Stimulated activated CD8-positive, alpha-beta memory T cell treated with anti-CD3 and anti-CD28 coated beads, Interleukin-4, amount 100 ng/mL, for 24 hours (primary cell): ENCODE measurements at regions not wholly inside any gene's neighbourhood (a gene's known extent, or its start where the extent isn't known, plus 50 kb on each side); places are given as distances from the start of the nearest gene placed in this dataset.

Experiments
- DNase-seq: peaks from one replicate; pipeline ENCODE4 v3.0.0-alpha.2; 2020; ENCODE audit warnings: low read depth

DNA sequence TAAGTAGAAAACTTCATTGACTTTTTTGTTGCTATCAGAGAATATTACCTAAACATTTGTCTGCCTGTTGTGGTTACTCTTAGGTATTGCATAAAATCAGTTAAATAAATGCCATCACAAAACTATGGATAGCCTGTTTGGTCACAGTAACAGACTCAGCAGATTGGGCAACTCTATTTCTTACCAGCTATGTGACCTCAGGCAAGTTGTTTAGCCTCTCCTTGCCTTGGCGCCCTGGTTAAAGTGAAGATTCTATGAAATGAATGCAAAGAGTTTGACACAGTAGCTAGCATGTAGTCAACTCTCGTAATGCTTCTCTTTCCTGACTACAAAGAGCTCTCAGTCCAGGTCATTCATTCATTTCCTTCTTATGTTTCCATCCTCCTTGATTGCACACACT is 82.5 kb upstream of the ID4 start:
- DNase-seq: no peak

DNA sequence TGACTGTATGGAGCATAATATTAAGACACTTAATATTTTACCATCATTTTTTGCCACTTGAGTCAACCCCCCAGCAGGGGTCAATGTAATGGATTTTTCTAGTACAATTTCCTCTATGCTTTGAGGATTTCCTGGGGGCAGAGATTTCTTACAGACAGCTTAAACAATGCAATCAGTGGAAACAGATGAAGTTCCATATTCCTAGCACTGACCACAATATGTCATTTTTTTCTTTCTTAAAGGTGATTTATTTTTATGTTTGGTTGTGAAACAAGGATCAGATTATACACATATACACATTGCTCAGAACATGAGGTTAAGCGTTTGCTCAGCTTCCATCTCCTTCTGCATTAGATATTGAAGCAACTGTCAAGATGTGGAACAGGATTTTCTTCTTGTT is 82.0 kb upstream of the ID4 start:
- DNase-seq: no peak

DNA sequence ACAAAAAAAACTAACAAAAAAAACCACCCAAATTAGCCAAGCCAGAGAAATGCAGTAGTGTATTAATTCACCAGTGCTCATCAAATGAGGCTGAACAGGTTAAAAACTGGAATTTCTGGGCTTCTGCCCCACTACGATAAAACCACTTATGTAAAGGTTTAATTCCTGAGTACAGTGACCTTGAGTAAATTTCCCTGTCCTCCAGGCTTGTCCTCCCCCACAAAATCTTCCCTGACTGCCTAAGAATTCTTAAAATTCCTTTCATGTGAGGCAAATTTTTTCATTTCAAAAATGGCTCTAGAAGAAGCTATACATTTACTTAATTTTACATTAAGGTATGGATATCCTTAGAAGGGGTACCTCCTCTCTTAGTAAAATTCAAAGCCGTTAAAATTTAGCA is 80.1 kb upstream of the ID4 start:
- DNase-seq: no peak

DNA sequence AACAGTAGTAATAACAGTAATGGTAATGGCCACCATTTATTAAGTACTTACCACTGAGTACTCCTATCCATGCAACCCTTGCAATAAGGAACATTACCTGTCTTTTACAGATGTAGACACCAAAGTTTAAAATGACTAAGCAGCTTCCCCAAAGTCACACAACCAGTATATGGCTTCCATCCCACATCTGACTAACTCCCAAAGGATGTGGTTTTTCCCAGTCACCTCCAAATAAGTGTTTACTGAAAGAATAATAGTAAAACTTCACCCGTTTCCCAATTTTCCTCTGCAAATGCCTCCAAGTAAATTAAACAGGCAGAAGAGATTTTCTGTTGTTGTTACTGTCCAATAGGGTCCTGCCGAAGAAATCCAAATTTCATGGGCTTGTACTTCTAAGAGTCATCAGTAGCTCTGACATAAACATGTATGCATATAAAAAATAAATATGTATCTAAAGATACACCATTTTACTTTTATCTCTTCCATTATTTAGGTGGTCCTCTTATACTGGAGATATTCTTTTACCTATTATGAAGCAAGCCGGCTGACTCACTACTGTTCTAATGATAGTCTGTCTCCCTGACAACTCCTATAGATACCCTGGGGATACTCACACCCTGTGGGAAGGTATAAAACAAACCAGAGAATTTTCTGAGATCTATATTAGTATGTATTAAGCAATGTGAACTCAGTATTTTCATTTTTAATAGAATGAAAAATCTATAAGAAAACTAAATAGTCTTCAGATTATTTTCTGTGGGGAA is 77.9 kb upstream of the ID4 start:
- DNase-seq: no peak

DNA sequence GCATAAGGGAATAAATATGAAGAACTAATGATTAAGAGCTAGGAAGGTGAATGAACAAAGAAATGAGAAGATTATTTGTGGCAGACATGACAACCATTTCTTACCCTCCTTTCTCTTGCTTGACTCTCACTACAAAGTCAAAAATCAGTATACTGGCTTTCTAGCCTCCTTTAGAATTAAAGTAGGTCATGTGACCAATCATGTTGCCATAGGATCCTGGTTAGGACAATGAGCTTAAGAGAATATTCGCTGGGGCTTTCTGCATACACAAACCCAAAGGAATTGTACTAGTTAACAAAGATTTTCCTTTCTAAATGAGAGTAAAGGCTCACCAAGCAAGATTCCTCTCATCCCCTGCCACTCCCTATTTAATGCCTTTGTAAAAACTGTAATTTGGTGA is 76.0 kb upstream of the ID4 start:
- no peak for DNase-seq

DNA sequence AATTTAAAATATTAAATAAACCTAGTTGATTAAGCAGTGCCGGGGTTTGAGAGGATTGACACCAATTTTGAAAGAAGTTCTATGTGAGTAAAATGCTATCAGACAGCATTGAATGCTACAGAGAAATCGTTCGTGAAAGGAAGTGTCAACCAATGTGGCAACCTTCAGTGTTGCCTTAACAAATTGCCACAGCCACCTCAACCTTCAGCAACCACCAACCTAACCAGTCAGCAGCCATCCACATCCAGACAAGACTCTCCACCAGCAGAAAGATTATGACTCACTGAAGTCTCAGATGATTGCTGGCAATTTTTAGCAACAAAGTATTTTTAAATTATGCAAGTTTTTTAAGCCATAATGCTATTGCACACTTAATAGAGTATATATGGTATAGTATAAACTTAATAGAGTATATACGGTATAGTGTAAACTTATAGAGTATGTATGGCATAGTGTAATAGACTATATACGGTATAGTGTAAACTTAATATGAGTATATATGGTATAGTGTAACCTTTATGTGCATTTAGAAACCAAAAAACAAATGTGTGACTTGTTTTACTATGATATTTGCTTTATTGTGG is 65.3 kb upstream of the ID4 start:
- DNase-seq: no peak

DNA sequence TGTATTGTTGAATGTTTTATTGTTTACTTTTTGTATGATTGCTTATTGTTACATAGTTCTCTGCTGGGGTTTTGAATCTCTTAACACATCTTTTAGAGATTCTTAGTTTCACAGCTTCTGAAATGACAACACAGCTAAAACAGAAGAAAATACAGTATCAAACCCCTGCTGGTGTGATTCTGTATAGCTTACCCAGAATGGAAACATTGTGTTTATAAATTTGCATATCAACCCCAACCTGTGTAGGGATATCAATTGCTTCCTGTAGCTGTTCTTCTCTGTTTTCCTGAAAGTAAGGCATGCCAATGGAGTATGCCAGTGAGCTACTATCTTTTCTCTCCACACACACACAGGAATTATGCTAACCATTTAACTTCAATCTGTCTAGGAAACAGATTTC is 64.3 kb upstream of the ID4 start:
- no peak for DNase-seq

DNA sequence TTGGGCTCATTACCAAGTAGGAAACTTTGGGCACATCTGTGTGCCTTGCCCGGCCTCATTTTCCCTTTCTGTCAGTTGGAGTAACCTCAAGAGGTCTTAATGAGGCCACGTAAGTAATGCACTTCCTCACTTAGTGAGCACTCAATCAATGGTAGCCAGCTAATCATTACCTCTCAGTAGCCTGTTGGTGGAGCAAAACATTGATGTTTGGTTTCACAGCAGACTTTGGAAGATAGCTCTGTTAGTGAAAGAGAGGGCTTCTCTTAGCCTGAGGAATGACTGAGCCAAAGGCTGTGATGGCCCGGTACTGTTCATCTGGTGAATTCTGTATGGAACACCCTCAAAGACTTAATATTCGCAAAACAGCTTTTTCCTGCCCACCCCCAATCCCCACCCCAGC is 55.9 kb upstream of the ID4 start:
- no peak for DNase-seq

DNA sequence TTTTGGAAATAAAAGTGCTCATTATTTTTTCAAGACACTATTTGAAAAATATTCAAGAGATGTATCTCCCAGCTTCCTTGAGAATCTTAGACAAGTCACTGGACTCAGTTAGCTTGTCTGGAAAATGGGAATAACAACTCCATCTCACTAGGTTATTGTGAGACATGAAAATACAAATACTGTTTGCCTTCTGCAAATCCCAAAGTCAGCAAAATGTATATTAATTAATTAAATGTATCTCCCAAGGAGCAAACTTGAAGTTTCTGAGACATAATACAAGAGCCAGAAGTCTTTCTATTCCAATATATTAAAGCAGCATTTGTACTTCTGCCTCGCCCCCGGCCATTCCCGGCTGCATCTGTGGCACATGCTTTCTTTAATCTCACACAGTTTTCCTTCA is 54.6 kb upstream of the ID4 start:
- DNase-seq: no peak
